GM18858 (cell line): ENCODE measurements at regions not wholly inside any gene's neighbourhood (a gene's known extent, or its start where the extent isn't known, plus 50 kb on each side); places are given as distances from the start of the nearest gene placed in this dataset.

Experiments used
- ATAC-seq: cut with Tn5 transposase; IDR thresholded peaks from one replicate; pipeline ENCODE4 v1.9.1; 2021; ENCODE audit not compliant: unreplicated experiment

- ATAC-seq: no peak
Measured at GRCh38 chr2:122583159-122583917, 827.9 kb downstream of the TSN start.

DNA sequence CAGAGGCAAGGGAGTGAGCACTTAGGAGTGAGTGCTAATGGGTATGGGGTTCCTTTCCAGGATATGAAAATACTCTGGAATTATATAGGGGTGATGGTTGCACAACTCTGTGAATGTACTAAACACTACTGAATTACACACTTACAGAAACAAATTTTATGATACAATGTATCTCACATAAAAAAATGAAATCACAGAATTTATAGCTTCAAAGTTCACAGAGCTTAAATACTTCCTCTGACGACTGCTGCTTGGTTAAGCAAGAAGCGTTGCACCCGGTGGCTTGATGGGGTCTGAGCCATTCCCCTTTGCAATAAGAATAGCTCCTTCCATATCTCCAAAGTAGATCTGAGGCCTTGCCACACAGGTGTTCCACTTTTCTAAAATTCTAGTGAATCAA is 835.1 kb downstream of the TSN start:
- no peak for ATAC-seq

DNA sequence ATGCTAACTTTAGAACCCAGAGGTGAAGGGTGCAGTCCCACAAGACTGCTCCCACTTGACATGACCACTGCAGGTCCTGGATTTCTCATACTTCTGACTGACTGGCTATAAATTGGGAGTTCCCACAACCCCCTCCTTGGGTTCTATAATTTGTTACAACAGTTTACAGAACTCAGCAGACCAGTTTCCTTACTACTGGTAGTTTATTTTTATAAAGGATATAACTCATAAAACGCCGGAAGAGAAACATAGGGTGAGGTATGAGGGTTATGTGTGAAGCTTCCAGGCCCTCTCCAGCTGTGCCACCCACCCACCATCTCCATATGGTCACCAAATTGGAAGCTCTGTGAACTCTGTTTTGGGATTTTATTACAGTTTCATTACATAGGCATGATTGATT is 839.6 kb downstream of the TSN start:
- no peak for ATAC-seq

GRCh38 chr2:122596598-122596997 is 841.1 kb downstream of the TSN start:
- no peak for ATAC-seq

DNA sequence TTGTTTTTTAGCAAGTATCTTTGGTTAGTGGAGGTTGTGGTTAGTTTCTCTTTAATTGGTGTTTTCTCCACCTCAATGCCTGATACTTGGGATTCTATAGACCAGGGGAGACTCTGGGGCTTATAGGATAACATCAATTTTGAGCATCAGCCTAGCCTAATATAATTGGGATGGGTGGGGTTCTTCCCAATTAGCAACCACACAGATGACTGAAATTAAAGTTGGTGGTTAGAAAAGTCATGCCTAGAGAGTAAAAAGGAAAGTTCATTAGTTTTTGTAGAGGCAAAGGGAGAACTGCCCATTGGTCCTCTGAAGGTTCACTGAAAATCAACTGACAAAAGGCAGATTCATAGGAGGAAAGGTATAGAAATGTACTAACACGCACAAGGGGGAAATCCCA is 843.3 kb downstream of the TSN start:
- no peak for ATAC-seq

GRCh38 chr2:122610948-122611609 is 855.6 kb downstream of the TSN start:
- ATAC-seq: no peak

- no peak for ATAC-seq
Measured at GRCh38 chr2:122622934-122623333, 867.5 kb downstream of the TSN start.

DNA sequence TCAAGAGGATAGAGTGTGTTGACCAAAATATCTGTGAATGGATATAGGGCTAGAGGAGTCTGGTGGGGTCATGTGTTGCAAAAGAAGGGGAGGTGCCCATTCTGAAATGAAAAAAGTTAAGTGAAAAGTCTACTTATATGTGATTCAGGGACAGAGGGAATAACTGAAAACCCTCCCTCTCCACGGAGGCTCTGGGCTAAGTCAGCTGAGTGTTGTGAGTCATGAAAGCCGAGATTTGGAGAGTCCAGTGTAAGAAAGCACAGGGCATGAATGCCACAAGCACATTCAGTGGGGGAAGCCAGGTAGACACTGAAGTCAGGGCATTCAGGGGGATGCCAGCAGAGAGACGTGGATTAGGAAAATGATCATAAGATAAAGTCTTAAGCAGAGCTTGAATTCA is 871.9 kb downstream of the TSN start:
- ATAC-seq: no peak

- ATAC-seq: no peak
Measured at GRCh38 chr2:122634256-122634655, 878.8 kb downstream of the TSN start.

DNA sequence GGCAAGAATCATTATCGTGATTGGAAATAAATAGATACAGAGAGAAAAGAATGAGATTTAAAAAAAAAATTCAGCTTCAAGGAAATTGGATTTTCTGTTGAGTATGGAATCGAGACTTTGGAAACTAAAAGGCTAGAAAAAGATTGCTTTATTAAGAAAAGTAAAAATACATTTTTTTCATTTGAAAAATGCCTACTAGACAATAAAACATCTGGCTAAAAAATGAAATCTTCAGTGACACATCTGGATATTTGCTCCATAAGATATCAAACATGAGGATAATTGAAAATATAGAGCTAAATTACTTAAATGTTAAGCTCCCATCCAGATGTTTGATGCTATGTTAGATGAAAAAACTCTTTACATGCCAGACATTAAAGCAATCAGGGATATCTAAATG is 879.5 kb downstream of the TSN start:
- no peak for ATAC-seq

DNA sequence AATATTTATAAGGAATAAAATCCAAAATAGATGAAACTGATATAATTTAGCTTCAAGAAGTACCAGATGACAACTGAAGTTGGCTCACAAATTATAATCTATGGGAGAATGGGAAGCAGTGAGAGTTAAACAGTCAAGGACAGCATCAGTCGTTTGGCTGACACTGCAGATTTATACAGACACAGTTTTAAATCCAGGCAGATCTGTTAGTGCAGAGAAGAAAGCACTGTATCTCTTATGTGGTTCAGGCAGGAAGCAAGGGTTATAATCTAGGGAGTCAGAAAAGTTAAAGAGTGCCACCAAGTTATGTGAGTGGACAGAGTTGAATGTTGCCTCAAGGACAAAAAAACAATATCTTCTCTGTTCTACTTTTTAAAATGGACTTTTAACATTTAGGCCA is 880.2 kb downstream of the TSN start:
- no peak for ATAC-seq

DNA sequence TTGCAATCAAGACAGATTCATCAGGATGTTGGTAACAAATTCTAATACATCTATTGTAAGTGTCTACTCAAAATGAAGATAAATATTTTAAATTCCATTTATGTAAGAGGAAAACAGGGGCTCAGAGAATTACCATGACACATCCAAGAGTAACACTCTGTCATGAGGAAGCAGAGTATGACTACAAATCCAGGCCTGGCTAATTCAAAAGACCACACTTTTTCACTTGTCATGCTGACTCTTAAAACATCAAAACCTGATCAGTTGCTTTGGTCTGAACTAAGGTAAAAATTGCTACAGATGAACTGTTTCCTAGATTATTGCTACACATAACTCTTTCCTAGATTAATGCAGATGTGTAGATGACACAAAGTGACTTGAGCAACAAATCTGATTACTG is 880.6 kb downstream of the TSN start:
- no peak for ATAC-seq

DNA sequence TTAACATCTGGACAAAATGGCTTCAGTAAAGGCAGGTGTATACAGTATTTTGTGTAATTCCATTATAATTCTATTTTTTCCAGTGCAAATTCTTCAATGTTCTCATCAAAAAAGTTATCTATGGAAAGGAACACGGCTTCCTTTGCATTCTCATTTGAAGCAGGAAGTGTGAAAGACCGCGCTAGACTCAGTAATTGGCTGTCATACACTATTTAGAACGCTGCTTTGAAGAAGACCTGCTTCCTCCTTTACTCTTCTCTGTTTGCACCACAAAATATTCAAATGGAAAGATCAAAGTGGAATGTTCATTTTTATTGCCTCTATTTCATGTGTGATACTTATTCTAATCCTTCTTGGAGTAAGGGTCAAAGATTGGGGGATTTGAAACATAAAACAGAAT is 883.7 kb downstream of the TSN start:
- ATAC-seq: no peak

DNA sequence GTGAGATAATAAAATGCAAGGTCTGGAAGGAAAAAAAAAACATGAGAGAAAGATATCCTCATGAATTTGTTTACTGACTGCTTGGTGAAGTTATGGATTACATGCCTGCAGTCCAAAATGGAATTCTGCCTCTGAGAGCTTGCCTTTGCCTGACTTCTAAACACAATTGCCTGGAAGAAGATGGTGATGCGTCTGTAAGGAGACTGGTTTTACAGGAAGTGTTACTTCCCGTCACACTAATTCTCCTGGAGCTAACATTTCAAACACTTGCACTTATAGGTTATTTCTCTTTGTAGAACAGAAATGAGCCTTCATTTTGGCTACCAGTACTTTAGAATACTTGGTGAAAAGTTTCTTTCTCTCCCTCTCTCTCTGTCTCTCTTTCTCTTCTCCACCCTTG is 884.3 kb downstream of the TSN start:
- ATAC-seq: no peak

GRCh38 chr2:122643725-122644329 is 888.4 kb downstream of the TSN start:
- no peak for ATAC-seq

GRCh38 chr2:122651236-122651635 is 895.8 kb downstream of the TSN start:
- ATAC-seq: no peak

- no peak for ATAC-seq
Measured at GRCh38 chr2:122651780-122652179, 896.3 kb downstream of the TSN start.

- no peak for ATAC-seq
Measured at GRCh38 chr2:122652670-122653069, 897.2 kb downstream of the TSN start.

DNA sequence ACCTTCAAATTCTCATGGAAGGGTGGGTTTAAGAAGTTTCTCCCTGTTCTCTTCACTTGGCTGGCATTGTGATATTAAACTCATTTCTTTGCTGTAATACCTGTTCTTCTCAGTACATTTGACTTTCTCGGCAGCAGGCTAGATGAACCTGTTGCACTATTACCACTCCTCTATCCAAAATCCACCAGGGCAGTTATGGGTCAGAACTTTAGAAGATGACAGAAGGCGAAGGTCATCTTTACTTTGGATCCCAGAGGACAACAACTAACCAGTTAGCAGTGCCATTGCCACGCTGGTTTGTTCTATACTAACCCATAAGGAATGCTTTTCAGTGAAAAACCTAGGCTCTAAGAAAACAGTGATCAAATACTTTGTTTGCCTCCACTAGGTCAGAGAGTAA is 901.0 kb downstream of the TSN start:
- ATAC-seq: no peak

- no peak for ATAC-seq
Measured at GRCh38 chr2:122660786-122661634, 905.6 kb downstream of the TSN start.

GRCh38 chr2:122663620-122664019 is 908.2 kb downstream of the TSN start:
- ATAC-seq: no peak
